ENCODE measurements at regions not wholly inside any gene's neighbourhood (a gene's known extent, or its start where the extent isn't known, plus 50 kb on each side); places are given as distances from the start of the nearest gene placed in this dataset.
"Not testable (repeated sequence)": the region's sequence is repeated elsewhere in the genome, so short reads cannot be mapped to it uniquely, and the experiment has no call there.

DNA sequence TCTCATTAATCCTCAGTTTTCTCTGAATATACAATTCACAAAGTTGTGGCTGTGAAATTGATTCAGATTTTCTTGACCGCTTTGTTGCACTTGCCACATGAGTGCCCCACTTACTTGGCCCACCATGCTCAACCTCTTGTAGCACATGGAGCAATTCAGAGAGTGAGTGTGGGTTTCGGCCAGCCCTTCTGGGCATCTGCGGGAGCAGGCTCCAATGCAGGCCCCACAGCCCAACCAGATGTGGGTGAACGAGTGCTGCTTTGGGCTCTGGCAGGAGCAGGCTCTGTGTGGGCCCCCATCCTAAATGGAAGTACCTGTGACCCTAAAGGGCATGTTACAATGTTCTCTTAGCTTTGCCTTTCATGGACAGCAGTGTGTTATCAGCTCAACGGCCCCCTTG is 2338.6 kb downstream of the LRRC4C start:
- no peak for DNase-seq

GRCh38 chr11:39113606-39114005 is 2345.8 kb downstream of the LRRC4C start:
- DNase-seq, result no peak

DNA sequence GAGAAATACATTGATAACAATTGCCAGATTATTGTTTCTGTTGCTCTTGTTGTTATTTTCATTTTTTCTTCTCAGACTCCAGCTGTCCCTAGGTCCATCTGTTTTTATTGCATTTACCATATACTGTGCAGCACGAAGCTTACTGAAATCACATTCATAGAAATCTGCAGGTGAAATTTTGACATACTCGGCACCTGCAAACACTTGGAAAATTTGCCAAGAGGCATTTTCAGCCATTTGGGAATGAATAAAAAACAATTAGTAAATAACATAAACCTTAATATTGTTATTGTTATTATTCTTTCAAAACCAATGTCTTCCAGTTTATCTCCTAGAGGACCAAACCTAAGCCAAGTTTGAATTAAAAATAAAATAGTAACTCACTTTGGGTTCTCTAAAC is 2357.2 kb downstream of the LRRC4C start:
- no peak for DNase-seq

DNA sequence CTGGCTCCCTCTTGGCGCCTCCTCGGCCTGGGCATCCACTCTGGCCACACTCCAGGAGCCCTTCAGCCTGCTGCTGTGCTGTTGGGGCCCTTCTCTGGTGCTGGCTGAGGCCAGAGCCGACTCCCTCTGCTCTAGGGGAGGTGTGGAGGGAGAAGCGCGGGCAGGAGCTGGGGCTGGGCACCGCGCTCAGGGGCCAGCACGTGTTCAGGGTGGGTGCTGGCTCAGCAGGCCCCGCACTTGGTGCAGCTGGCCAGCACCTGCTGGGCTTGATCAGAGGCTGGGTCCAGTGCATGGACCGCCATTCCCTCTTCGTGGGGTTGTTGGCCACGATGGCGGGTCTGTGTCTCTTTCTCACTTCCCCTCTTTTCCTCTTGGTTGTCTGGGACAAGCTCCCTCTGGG is 2381.0 kb downstream of the LRRC4C start:
- DNase-seq, result no peak

- no peak for DNase-seq
Measured at GRCh38 chr11:39037611-39038010, 2421.8 kb downstream of the LRRC4C start.

DNA sequence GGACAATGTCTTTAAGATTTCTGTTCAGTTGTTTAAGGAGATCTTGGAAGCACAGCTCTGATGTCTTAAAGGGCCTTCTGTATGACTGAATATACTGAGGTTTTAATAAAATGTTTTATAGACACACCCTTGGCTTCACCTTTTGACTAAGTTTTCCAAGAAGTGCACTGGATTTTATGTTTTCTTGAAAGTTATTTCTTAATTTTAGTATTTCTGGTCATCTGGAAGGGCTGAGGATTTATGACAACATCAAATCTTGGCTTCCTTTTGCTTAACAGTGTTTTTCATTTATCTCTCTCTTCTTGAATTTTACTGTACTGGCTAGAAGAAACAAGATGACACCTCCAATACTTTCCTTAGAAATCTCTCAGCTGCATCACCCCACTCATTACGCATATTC is 2423.4 kb downstream of the LRRC4C start:
- DNase-seq, result no peak

GRCh38 chr11:39021539-39021938 is 2423.5 kb upstream of the RAG2 start:
- DNase-seq, result no peak

DNA sequence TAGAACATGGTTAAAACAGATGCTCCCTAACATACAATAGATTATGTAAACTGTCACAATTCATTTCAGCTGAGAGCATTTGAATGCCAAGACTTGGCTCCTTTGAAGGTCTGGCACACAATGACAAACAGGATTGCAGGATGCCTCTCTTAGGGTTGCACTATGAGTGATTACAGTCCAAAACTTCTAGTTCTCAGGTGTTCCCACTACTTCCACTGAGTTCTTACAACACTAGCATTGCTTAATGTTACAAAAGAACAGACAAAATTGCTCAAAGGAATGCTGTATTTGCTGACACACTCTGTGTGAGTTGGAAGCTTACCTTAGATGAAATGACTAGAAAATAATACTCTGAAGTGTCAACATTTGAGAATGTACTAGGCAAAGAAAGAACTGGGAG is 2413.8 kb upstream of the RAG2 start:
- no peak for DNase-seq

DNA sequence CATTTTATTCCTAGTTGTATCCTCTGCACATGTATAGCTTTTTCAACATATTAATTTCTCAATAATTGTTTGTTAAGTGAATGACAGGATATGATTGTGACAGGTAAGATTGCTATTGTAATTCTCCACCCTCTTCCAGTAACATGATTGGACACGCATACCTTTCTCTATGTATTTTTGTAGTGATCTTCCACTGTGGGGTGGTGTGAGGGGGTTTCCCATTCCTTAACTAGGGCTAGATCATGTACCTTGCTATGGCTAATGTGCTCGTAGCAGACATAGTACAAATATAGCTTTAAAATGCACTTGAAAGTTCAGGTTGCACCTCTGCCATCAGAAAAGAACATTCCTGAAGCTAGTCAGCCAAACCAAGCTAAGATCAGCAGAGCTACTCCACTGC is 2392.8 kb upstream of the RAG2 start:
- no peak for DNase-seq

DNA sequence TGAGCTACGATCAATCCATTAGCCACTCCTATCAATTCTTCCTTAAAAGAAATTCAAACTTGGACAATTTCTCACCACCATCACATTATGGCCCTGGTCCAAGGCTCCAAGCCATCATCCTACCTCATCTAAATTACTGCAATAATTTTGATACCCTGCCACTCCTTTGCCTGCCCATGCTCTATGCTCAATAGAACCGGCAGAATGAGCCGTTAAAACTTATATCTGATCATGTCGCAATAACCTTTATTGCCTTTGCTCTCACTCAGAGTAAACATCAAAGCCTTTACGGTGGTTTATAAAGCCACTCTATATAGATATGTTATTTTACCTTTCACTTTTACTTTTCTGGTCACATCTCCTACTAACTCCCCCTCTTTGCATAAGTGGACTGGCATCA is 2392.1 kb upstream of the RAG2 start:
- no peak for DNase-seq

- no peak for DNase-seq
Measured at GRCh38 chr11:38988908-38989307, 2390.9 kb upstream of the RAG2 start.

- no peak for DNase-seq
Measured at GRCh38 chr11:38972220-38972619, 2374.2 kb upstream of the RAG2 start.

DNA sequence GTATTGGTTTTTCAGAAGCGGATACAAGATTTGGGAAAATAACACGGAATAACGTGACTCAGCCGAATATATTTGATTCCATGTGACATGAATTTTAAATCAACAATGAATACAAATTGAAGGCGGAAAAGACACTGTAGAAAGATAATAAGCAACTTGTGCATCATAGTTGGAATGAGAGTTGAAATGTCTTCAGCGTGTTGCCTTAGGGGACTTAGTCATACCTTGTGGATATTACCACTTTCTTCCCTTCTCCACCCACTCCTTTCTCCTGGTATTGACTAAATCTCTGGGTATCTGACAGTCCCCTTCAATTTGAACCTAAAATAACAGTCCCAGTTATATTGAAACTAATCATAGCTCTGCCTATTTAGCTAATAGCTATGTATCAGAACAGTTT is 2373.1 kb upstream of the RAG2 start:
- DNase-seq, result no peak

DNA sequence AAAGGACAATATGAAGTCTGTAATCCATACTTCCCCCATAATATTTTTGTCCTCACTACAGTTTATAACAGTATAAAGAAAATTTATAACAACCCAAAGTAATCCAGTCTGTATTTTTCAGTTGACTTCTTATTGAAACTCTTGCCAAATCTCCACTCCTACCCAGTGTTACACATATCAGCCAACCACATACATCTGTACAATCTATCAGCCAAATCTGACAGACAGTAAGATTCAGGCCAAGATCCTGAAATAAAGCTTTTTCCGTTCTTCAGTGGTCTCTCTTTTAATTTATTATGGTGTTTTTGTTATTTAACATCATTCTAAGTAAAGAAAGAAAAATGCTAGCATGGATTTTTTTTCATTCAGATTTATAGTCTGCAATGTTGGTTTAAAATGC is 2370.9 kb upstream of the RAG2 start:
- DNase-seq, result no peak

- DNase-seq, result no peak
Measured at GRCh38 chr11:38952698-38953097, 2354.7 kb upstream of the RAG2 start.

DNA sequence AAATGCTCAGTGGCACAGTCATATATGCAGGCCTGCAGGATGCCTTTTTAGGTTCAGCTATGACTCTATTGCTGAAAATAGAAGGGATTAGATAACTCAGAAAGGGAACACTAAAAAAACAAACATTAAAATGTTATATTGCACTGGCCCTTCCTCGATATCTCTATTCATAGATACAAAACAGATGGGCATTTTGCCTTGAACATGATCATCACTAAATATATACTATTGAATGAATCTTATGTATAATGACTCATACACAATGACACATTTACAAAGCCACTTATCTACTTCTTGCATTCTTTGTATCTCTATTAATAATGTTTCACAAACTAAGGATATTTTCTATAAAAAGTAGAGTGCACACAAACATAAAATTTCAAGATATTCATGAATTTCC is 2352.8 kb upstream of the RAG2 start:
- no peak for DNase-seq

DNA sequence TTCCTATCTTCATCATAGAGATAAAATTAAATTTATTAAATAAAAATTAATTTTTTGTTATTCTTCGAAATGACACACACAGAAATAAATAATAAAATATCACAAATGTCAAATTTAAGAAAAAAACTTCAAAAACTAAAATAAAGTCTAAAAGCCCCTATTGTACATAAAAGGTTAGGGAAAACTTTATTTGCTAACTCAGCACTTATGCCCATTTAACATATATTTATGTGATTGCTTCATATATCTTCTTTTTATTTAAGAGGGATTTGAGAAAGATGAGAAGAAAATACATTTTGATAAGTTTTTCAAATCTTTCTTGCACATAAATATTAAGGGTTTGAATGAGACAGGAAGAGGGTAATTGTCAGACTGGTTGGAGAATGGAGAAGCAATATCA is 2350.4 kb upstream of the RAG2 start:
- DNase-seq, result no peak

- no peak for DNase-seq
Measured at GRCh38 chr11:38937709-38938108, 2339.7 kb upstream of the RAG2 start.

DNA sequence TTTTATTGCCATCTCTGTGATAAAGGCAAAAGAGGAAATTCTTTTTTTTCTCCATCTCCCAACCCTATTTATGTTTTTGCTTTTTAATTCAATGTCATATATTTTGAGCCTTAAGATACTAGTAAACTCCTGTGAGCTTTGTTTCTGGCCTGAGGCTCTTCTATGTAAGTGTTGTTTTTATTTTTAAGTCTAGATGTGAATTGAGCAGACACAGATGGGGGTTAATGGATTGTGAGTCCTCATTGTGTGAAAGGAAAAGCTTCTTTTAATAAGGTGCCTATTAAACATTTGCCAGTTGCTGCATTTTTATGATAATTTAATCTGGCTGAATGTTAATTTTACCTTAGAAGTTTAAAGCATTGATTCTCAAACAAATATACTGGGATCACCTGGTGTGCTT is 2337.9 kb upstream of the RAG2 start:
- DNase-seq, result no peak

DNA sequence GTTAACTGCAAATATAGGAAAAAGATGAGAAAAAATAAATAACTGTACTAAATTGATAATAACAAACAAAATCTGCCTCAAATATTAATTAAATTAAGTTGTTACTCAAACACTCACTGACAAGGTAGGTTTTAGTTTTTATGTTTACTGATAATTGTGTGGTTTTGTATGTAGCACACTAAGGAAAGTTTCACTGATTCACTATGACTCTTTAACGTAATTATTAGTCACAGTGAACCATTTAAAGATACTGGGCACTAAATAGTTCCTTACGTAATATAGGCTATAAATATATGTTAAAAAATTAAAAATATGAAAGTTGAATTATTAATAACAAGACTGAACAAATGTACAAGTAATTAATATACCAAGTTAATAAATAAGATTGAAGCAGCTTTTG is 2330.0 kb upstream of the RAG2 start:
- DNase-seq, result no peak

GRCh38 chr11:38924644-38925043 is 2326.6 kb upstream of the RAG2 start:
- DNase-seq, result no peak

DNA sequence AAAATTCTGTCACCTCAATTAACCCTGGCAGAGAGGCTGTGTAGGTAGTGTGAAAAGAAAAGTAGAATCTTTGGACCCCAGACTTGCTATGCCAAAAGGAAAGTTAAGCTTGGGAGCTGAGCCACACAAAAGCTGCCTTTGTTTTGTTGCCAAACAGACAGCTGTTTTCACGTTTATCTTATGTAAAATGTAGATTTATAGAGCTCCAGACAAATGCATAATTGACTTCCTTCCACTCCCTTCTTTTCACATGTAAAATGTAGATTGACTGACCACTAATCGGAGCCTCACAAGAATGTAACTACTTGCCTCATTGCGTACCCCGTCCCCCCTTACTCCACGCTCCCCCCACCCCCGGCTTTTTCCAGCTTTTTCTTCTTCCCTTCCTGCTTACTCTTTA is 2302.2 kb upstream of the RAG2 start:
- no peak for DNase-seq

GRCh38 chr11:38894201-38894600 is 2296.2 kb upstream of the RAG2 start:
- DNase-seq, result not testable (repeated sequence)

GRCh38 chr11:38884145-38884865 is 2286.3 kb upstream of the RAG2 start:
- no peak for DNase-seq

- no peak for DNase-seq
Measured at GRCh38 chr11:38867338-38867737, 2269.3 kb upstream of the RAG2 start.

DNA sequence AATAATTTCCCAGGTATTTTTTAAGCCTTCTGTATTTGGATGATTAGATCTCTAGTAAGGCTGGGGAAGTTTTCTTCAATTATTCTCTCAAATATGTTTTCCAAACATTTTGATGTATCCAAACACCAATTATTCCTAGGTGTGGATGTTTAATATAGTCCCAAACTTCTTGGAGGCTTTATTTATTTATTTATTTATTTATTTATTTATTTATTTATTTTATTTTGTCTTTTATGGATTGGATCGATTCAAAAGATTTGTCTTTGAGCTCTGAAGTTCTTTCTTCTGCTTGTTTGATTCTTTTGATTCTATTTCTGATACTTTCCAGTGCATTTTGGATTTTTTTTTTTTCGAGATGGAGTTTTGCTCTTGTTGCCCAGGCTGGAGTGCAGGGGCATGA is 2267.9 kb upstream of the RAG2 start:
- no peak for DNase-seq
